ENCODE measurements at regions not wholly inside any gene's neighbourhood (a gene's known extent, or its start where the extent isn't known, plus 50 kb on each side); places are given as distances from the start of the nearest gene placed in this dataset.

DNA sequence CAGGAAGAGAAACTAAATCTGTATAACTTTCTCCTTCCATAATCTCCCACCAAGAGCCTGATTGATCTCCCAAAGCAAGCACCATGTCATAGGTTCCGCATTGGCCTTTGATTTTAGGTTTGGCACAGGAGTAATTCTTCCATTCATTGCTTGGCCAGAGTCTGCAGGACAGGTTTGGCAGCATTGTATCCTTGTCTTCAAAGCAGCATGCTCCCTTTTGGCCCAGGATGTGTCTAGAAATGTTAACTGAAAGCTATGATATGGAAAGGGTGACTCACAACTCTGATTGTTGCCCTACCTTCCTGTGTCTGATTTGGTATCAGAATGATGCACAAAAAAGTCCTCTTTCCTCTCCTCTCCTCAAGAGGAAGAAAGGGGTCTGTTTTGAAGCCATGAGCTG, 824.3 kb upstream of the PRMT6 start:
- TF ChIP-seq, protein P1, sequence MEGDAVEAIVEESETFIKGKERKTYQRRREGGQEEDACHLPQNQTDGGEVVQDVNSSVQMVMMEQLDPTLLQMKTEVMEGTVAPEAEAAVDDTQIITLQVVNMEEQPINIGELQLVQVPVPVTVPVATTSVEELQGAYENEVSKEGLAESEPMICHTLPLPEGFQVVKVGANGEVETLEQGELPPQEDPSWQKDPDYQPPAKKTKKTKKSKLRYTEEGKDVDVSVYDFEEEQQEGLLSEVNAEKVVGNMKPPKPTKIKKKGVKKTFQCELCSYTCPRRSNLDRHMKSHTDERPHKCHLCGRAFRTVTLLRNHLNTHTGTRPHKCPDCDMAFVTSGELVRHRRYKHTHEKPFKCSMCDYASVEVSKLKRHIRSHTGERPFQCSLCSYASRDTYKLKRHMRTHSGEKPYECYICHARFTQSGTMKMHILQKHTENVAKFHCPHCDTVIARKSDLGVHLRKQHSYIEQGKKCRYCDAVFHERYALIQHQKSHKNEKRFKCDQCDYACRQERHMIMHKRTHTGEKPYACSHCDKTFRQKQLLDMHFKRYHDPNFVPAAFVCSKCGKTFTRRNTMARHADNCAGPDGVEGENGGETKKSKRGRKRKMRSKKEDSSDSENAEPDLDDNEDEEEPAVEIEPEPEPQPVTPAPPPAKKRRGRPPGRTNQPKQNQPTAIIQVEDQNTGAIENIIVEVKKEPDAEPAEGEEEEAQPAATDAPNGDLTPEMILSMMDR (IDR thresholded peaks at IDR 0.05; ENCODE audit: low read depth, low read length): no peak
- no peak for TF ChIP-seq POLR2A (IDR thresholded peaks at IDR 0.05; ENCODE audit: extremely low read depth, insufficient read length)
- TF ChIP-seq, protein P2, sequence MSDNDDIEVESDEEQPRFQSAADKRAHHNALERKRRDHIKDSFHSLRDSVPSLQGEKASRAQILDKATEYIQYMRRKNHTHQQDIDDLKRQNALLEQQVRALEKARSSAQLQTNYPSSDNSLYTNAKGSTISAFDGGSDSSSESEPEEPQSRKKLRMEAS (IDR thresholded peaks at IDR 0.05; ENCODE audit: low read depth, low read length): no peak
